Trophoblast cell (in vitro differentiated cells and primary cell): ENCODE measurements at regions not wholly inside any gene's neighbourhood (a gene's known extent, or its start where the extent isn't known, plus 50 kb on each side); places are given as distances from the start of the nearest gene placed in this dataset.

Experiments
- DNase-seq, 2 donors: peaks; one replicate each; pipeline ENCODE4 v3.0.0-alpha.2; 2016
- H2AFZ ChIP-seq: 2 replicates; pipeline ENCODE4 v1.6.1; 2013; ENCODE audit warnings: low read length, moderate library complexity, mild to moderate bottlenecking; ENCODE audit not compliant: insufficient read depth, poor library complexity
- H2AK5ac ChIP-seq: 2 replicates; pipeline ENCODE4 v1.6.1; 2013; ENCODE audit warnings: mild to moderate bottlenecking, low read length
- H2BK120ac ChIP-seq: 2 replicates; pipeline ENCODE4 v1.6.1; 2013; ENCODE audit warnings: low read length, mild to moderate bottlenecking, moderate library complexity; ENCODE audit not compliant: insufficient read depth, poor library complexity
- H2BK12ac ChIP-seq: 2 replicates; pipeline ENCODE4 v1.6.1; 2013; ENCODE audit warnings: mild to moderate bottlenecking, low read length, moderate library complexity
- H2BK5ac ChIP-seq: 2 replicates; pipeline ENCODE4 v1.6.1; 2013; ENCODE audit warnings: low read length, low read depth, moderate library complexity, mild to moderate bottlenecking; ENCODE audit not compliant: poor library complexity
- H3K14ac ChIP-seq: 2 replicates; pipeline ENCODE4 v1.6.1; 2013; ENCODE audit warnings: mild to moderate bottlenecking, low read length
- H3K18ac ChIP-seq: 2 replicates; pipeline ENCODE4 v1.6.1; 2013; ENCODE audit warnings: mild to moderate bottlenecking, low read length
- H3K23ac ChIP-seq: 2 replicates; pipeline ENCODE4 v1.6.1; 2013; ENCODE audit warnings: low read length
- H3K27ac ChIP-seq: 2 replicates; pipeline ENCODE4 v1.5.1; 2013; ENCODE audit warnings: low read depth, mild to moderate bottlenecking, inconsistent platforms, low read length, moderate library complexity
- H3K27me3 ChIP-seq: 2 replicates; pipeline ENCODE4 v1.6.1; 2013; ENCODE audit warnings: inconsistent platforms, mild to moderate bottlenecking, low read length, moderate library complexity; ENCODE audit not compliant: insufficient read depth
- H3K36me3 ChIP-seq, 2 experiments: 1 replicate in 1 of 2; 2 replicates in 1 of 2; pipeline ENCODE4 v1.6.1; 2013; ENCODE audit warnings: low read length in 2 of 2, mild to moderate bottlenecking in 2 of 2, moderate library complexity in 1 of 2; ENCODE audit not compliant: insufficient read depth in 2 of 2, control insufficient read depth in 1 of 2
- H3K4ac ChIP-seq: 2 replicates; pipeline ENCODE4 v1.6.1; 2013; ENCODE audit warnings: low read depth, mild to moderate bottlenecking, low read length, moderate library complexity
- H3K4me1 ChIP-seq, 2 experiments: 1 replicate in 1 of 2; 2 replicates in 1 of 2; pipeline ENCODE4 v1.6.1; 2013; ENCODE audit warnings: low read length in 2 of 2, mild to moderate bottlenecking in 2 of 2, moderate library complexity in 1 of 2; ENCODE audit not compliant: insufficient read depth in 2 of 2, control insufficient read depth in 1 of 2
- H3K4me2 ChIP-seq: 2 replicates; pipeline ENCODE4 v1.6.1; 2013; ENCODE audit warnings: inconsistent platforms, mild to moderate bottlenecking, low read length, moderate library complexity
- H3K4me3 ChIP-seq: 2 replicates; pipeline ENCODE4 v1.5.1; 2013; ENCODE audit warnings: mild to moderate bottlenecking, low read depth, low read length, inconsistent platforms
- H3K79me1 ChIP-seq: one replicate; pipeline ENCODE4 v1.6.1; 2013; ENCODE audit warnings: low read length
- H3K79me2 ChIP-seq: 2 replicates; pipeline ENCODE4 v1.6.1; 2013; ENCODE audit warnings: low read length, mild to moderate bottlenecking; ENCODE audit not compliant: control insufficient read depth, insufficient read depth, poor library complexity
- H3K9ac ChIP-seq: 2 replicates; pipeline ENCODE4 v1.6.1; 2013; ENCODE audit warnings: mild to moderate bottlenecking, low read length
- H3K9me3 ChIP-seq: 2 replicates; pipeline ENCODE4 v1.6.1; 2013; ENCODE audit warnings: low read depth, mild to moderate bottlenecking, control low read depth, inconsistent platforms, low read length; ENCODE audit not compliant: insufficient read depth
- H4K12ac ChIP-seq: 2 replicates; pipeline ENCODE4 v1.6.1; 2013; ENCODE audit warnings: low read depth, mild to moderate bottlenecking, low read length, moderate library complexity
- H4K8ac ChIP-seq: 2 replicates; pipeline ENCODE4 v1.6.1; 2013; ENCODE audit warnings: low read depth, mild to moderate bottlenecking, low read length, moderate library complexity
- H4K91ac ChIP-seq: one replicate; pipeline ENCODE4 v1.6.1; 2013; ENCODE audit warnings: low read depth, mild to moderate bottlenecking, low read length, moderate library complexity
- WGBS: extraction: QIAGEN DNeasy Blood & Tissue Kit; methylation state at CpG from one replicate; pipeline ENCODE4 v1.1.7; 2013; ENCODE audit warnings: missing lambda C conversion rate; ENCODE audit not compliant: insufficient read length, insufficient coverage; ENCODE audit errors: extremely low coverage; 5-methylcytosine and 5-hydroxymethylcytosine counted together

DNA sequence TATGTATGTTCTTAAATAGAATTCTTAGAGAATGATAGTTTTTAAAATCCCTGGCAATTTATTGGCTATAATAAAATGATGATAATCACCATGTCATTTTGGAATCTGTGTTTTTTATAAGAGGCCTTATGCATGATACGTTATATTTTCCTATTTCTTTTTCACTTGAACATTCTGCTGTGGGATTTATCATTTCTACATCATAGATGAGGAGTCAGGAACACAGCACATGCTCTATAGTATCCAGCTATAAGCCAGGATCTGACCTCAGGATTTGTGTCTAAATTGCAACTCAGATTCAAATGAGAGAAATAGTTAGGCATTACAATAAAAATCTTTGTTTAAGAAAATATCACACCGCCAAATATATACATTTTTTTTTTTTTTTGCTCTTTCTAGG lies 928.0 kb downstream of the EFNB2 start:
- no peaks in the 10 kb centered on the region for H3K27me3 ChIP-seq
- no peak overlapping the region for H2AK5ac ChIP-seq
- no peak overlapping the region for H3K14ac ChIP-seq
- H3K36me3 ChIP-seq, result no peaks in the 10 kb centered on the region
- no peak for DNase-seq
- no peak overlapping the region for H4K8ac ChIP-seq
- H2BK120ac ChIP-seq, result no peak overlapping the region
- H3K9ac ChIP-seq, result no peak overlapping the region
- no peak overlapping the region for H2AFZ ChIP-seq
- H3K27ac ChIP-seq, result no peak overlapping the region
- no peak overlapping the region for H3K23ac ChIP-seq
- H3K18ac ChIP-seq, result no peak overlapping the region
- no peak overlapping the region for H3K4me3 ChIP-seq
- H3K4ac ChIP-seq, result no peak overlapping the region
- no peak overlapping the region for H2BK12ac ChIP-seq
- no peak overlapping the region for H2BK5ac ChIP-seq
- H3K4me1 ChIP-seq, result peaks cover 4 to 7% of the 10 kb centered on the region in 2 experiments
- peaks cover 2% of the 10 kb centered on the region for H3K79me2 ChIP-seq
- H4K12ac ChIP-seq, result no peak overlapping the region
- no peaks in the 10 kb centered on the region for H3K9me3 ChIP-seq
- WGBS, result no CpG with 5 or more reads among the region's 2 CpGs
- peaks cover 12% of the 10 kb centered on the region for H3K79me1 ChIP-seq
- H4K91ac ChIP-seq, result no peak overlapping the region
- H3K4me2 ChIP-seq, result no peak overlapping the region

DNA sequence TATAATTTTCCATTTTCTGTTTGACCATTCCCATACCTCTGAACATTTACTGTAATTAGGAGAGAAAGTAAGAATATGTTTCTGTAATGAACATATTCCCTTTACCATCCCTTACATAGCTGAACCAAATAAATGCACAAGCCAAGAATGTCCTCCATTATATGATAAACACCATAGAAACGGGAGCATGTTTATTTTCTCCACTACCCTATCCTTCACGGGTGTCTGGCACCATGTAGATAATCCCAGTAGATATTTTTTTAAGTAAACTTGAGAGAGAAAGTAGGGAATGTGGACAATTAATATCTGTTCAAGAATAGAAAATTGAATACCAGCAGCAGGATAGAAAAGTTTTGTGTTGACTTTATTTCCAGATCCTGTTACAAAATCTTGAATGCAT lies 928.4 kb downstream of the EFNB2 start:
- Histone ChIP-seq H3K9ac (no peak overlapping the region), H4K8ac (no peak overlapping the region), H3K14ac (no peak overlapping the region), H4K12ac (no peak overlapping the region), H4K91ac (no peak overlapping the region), H3K4ac (no peak overlapping the region), H3K27me3 (no peaks in the 10 kb centered on the region), H3K4me3 (no peak overlapping the region), H2BK120ac (no peak overlapping the region), H3K23ac (no peak overlapping the region), H3K36me3 (no peaks in the 10 kb centered on the region), H2AK5ac (no peak overlapping the region), H3K27ac (no peak overlapping the region), H2BK5ac (no peak overlapping the region), H3K4me2 (no peak overlapping the region), H3K9me3 (no peaks in the 10 kb centered on the region), H2AFZ (no peak overlapping the region), H3K18ac (no peak overlapping the region), H3K79me2 (peaks cover 2% of the 10 kb centered on the region), H3K4me1 (peaks cover 4 to 7% of the 10 kb centered on the region in 2 experiments), H3K79me1 (peaks cover 8% of the 10 kb centered on the region), H2BK12ac (no peak overlapping the region)
- no CpG with 5 or more reads among the region's 2 CpGs for WGBS
- DNase-seq, result no peak

DNA sequence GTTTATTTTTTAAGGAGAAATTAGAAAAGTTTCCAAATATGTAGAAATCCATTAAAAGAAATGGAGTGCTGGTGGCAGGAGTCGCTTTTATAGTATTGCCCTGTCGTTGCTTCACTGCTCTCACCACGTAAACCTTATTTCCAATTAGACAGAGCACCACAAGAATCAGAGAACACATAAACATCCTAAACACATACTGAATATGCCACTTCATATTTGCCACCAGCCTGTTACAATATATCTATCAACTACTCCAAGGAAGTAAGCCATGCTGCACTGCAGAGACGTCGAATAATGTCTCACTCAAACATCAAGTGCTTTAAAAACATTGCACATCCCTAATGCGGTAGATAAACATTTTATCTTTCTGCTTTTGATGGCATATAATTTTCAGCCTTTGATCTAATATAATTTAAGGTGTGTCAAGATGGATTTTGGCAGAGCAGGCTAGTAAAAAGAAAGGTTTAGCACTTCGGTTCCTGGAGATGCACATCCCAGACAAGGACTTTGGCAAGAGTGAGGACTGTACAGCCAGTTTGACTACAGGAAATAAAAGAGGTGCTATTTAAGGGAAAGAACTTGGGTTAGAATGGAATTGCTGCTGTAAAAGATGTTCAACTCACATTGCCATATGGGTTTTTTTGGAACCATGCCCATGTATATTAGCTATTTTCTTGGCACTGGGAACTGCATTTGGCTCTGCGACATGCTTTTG lies 932.3 kb downstream of the EFNB2 start:
- Histone ChIP-seq H4K91ac (no peak overlapping the region), H3K79me2 (no peaks in the 10 kb centered on the region), H3K14ac (no peak overlapping the region), H3K23ac (no peak overlapping the region), H3K18ac (no peak overlapping the region), H2BK120ac (no peak overlapping the region), H3K4me1 (no peaks in the 10 kb centered on the region), H3K4ac (no peak overlapping the region), H3K79me1 (no peaks in the 10 kb centered on the region), H3K9me3 (no peaks in the 10 kb centered on the region), H2AFZ (no peak overlapping the region), H3K27ac (no peak overlapping the region), H2AK5ac (no peak overlapping the region), H2BK12ac (no peak overlapping the region), H4K12ac (no peak overlapping the region), H3K4me2 (no peak overlapping the region), H4K8ac (no peak overlapping the region), H3K27me3 (no peaks in the 10 kb centered on the region), H3K9ac (no peak overlapping the region), H3K4me3 (no peak overlapping the region), H2BK5ac (no peak overlapping the region), H3K36me3 (no peaks in the 10 kb centered on the region)
- no CpG with 5 or more reads among the region's 8 CpGs for WGBS
- DNase-seq, result no peak

DNA sequence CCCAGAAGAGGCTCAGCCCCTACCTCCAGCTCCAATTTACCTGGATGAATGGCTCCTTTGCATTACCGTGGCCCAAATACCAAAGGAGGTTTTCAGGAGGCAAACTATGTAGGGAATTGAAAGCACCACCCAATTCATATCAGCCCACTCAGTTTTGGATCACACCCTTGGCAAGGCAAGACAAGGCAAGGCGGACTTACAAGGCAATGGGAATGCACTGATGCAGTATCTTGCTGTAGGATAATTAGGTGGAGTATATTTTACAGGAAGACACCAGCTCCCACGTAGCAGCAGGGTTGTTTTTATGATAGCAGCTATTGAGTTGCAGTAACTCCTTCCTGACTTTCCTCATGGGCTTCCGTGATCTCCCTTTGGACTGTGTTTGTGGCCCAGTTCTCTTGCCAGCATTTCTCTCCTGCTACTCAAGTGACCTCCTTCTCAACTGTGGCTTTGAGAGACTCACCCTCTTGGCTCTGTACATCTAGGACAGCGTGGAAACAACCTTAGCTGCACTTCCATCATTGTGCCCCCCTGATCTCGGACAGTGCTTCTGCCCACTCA lies 935.9 kb downstream of the EFNB2 start:
- H2AFZ ChIP-seq, result no peak overlapping the region
- no peak overlapping the region for H2BK120ac ChIP-seq
- H3K36me3 ChIP-seq, result no peaks in the 10 kb centered on the region
- no peaks in the 10 kb centered on the region for H3K79me1 ChIP-seq
- H3K14ac ChIP-seq, result no peak overlapping the region
- H3K4me2 ChIP-seq, result no peak overlapping the region
- no peak overlapping the region for H2AK5ac ChIP-seq
- no peaks in the 10 kb centered on the region for H3K27me3 ChIP-seq
- H3K79me2 ChIP-seq, result no peaks in the 10 kb centered on the region
- H3K23ac ChIP-seq, result no peak overlapping the region
- no peak overlapping the region for H4K91ac ChIP-seq
- no peak overlapping the region for H3K4ac ChIP-seq
- H3K9me3 ChIP-seq, result no peaks in the 10 kb centered on the region
- no peak overlapping the region for H4K12ac ChIP-seq
- H3K4me3 ChIP-seq, result no peak overlapping the region
- DNase-seq, result no peak
- no CpG with 5 or more reads among the region's 6 CpGs for WGBS
- H2BK5ac ChIP-seq, result no peak overlapping the region
- H4K8ac ChIP-seq, result no peak overlapping the region
- no peak overlapping the region for H3K9ac ChIP-seq
- no peak overlapping the region for H3K18ac ChIP-seq
- peaks cover 0 to 1% of the 10 kb centered on the region in 2 experiments for H3K4me1 ChIP-seq
- no peak overlapping the region for H2BK12ac ChIP-seq
- no peak overlapping the region for H3K27ac ChIP-seq
